A549 (cell line): ENCODE measurements at regions not wholly inside any gene's neighbourhood (a gene's known extent, or its start where the extent isn't known, plus 50 kb on each side); places are given as distances from the start of the nearest gene placed in this dataset.

Source experiments
- CHD4 ChIP-seq: fragments of 200-600 bp; sonication (generic); IDR thresholded peaks from 2 replicates; pipeline ENCODE4 v1.6.1; 2016; ENCODE audit warnings: antibody characterized with exemption, mild to moderate bottlenecking, borderline replicate concordance
- EHF ChIP-seq: fragments of 250-450 bp; sonication (Bioruptor Pico); IDR thresholded peaks from 2 replicates; pipeline ENCODE4 v1.5.0; 2020; ENCODE audit warnings: mild to moderate bottlenecking
- JUN ChIP-seq, 2 experiments: fragments of >200 bp; sonication (Bioruptor Twin); formaldehyde crosslinking; IDR thresholded peaks; 2 replicates in 1 of 2; 3 replicates in 1 of 2; pipeline ENCODE4 v1.6.1; 2016 to 2017
- KDM1A ChIP-seq: fragments of 200-600 bp; sonication (generic); IDR thresholded peaks from 2 replicates; pipeline ENCODE4 v1.6.1; 2016; ENCODE audit warnings: low read depth, mild to moderate bottlenecking
- MAZ ChIP-seq: fragments of 150-350 bp; IDR thresholded peaks from 2 replicates; pipeline ENCODE4 v1.6.1; 2014; ENCODE audit warnings: antibody characterized with exemption, low read depth, low read length, borderline replicate concordance
- POLR2A ChIP-seq: IDR thresholded peaks from 2 replicates; pipeline ENCODE4 v1.6.1; 2012; ENCODE audit warnings: mild to moderate bottlenecking, low read length
- RCOR1 ChIP-seq: fragments of 150-350 bp; IDR thresholded peaks from 2 replicates; pipeline ENCODE4 v1.6.1; 2014; ENCODE audit warnings: antibody characterized with exemption, low read length, low read depth
- SMC3 ChIP-seq: fragments of >200 bp; sonication (Bioruptor Twin); formaldehyde crosslinking; IDR thresholded peaks from 3 replicates; pipeline ENCODE4 v1.6.1; 2018; ENCODE audit warnings: inconsistent platforms
- TF ChIP-seq, protein P1 (sequence below): fragments of >200 bp; sonication (Bioruptor Twin); formaldehyde crosslinking; IDR thresholded peaks from 3 replicates; pipeline ENCODE4 v1.5.1; 2016
- TF ChIP-seq, protein P2 (sequence below): fragments of 250-450 bp; sonication (Bioruptor Pico); IDR thresholded peaks from 2 replicates; pipeline ENCODE4 v1.5.0; 2021; ENCODE audit warnings: mild to moderate bottlenecking, moderate library complexity, borderline replicate concordance

DNA sequence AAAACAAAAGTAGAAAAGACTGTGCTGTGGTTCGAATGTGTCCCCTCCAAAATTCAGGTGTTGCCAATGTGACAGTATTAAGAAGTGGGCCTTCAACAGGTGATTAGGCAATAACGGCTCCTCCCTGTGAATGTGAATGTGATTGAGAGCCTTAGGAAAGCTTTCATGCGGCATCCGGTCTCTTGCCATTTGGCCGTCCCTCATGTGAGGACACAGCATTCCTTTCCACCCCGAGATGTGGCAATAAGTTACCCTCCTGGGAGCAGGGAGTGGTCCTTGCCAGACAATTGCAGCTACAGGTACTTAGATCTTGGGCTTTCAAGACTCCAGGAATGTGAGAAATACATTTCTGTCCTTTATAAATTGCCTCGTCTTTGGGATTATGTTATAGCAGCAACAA is 129.3 kb downstream of the CPEB2 start:
- TF ChIP-seq POLR2A: no peak
- TF ChIP-seq JUN (IDR thresholded peaks at IDR 0.05): no peak
- no peak for TF ChIP-seq EHF (CRISPR knock-in tag)
- TF ChIP-seq, protein P1, sequence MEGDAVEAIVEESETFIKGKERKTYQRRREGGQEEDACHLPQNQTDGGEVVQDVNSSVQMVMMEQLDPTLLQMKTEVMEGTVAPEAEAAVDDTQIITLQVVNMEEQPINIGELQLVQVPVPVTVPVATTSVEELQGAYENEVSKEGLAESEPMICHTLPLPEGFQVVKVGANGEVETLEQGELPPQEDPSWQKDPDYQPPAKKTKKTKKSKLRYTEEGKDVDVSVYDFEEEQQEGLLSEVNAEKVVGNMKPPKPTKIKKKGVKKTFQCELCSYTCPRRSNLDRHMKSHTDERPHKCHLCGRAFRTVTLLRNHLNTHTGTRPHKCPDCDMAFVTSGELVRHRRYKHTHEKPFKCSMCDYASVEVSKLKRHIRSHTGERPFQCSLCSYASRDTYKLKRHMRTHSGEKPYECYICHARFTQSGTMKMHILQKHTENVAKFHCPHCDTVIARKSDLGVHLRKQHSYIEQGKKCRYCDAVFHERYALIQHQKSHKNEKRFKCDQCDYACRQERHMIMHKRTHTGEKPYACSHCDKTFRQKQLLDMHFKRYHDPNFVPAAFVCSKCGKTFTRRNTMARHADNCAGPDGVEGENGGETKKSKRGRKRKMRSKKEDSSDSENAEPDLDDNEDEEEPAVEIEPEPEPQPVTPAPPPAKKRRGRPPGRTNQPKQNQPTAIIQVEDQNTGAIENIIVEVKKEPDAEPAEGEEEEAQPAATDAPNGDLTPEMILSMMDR: no peak
- no peak for TF ChIP-seq MAZ
- TF ChIP-seq RCOR1: no peak
- no peak for TF ChIP-seq SMC3
- no peak for TF ChIP-seq CHD4
- no peak for TF ChIP-seq KDM1A
- TF ChIP-seq, protein P2, sequence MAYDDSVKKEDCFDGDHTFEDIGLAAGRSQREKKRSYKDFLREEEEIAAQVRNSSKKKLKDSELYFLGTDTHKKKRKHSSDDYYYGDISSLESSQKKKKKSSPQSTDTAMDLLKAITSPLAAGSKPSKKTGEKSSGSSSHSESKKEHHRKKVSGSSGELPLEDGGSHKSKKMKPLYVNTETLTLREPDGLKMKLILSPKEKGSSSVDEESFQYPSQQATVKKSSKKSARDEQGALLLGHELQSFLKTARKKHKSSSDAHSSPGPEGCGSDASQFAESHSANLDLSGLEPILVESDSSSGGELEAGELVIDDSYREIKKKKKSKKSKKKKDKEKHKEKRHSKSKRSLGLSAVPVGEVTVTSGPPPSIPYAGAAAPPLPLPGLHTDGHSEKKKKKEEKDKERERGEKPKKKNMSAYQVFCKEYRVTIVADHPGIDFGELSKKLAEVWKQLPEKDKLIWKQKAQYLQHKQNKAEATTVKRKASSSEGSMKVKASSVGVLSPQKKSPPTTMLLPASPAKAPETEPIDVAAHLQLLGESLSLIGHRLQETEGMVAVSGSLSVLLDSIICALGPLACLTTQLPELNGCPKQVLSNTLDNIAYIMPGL (CRISPR knock-in tag): no peak
